Hepatocyte (in vitro differentiated cells): ENCODE measurements at regions not wholly inside any gene's neighbourhood (a gene's known extent, or its start where the extent isn't known, plus 50 kb on each side); places are given as distances from the start of the nearest gene placed in this dataset.

ENCODE experiments used
- CTCF ChIP-seq: fragments of 200-600 bp; sonication (generic); IDR thresholded peaks from 2 replicates; pipeline ENCODE4 v1.5.1; 2016; ENCODE audit warnings: antibody characterized with exemption, mild to moderate bottlenecking; ENCODE audit not compliant: poor library complexity
- EZH2 ChIP-seq: fragments of 200-600 bp; sonication (generic); IDR thresholded peaks from 2 replicates; pipeline ENCODE4 v1.6.1; 2016; ENCODE audit warnings: antibody characterized with exemption, mild to moderate bottlenecking, borderline replicate concordance
- EZH2phosphoT487 ChIP-seq: fragments of 200-600 bp; sonication (generic); IDR thresholded peaks from one replicate; pipeline ENCODE4 v1.6.1; 2018; ENCODE audit warnings: antibody characterized with exemption, mild to moderate bottlenecking, low read depth, moderate library complexity; ENCODE audit not compliant: unreplicated experiment, severe bottlenecking

- no peak for TF ChIP-seq CTCF
- no peak for TF ChIP-seq EZH2
- TF ChIP-seq EZH2phosphoT487, result no peak
Measured at GRCh38 chr1:227472772-227473171, 90.6 kb upstream of the ZNF678 start.
